Astrocyte of the cerebellum (primary cell): ENCODE measurements at regions not wholly inside any gene's neighbourhood (a gene's known extent, or its start where the extent isn't known, plus 50 kb on each side); places are given as distances from the start of the nearest gene placed in this dataset.
A peak's percentile ranks its signal among the peaks of the same experiment; 100 is the strongest.
"Not testable (repeated sequence)": the region's sequence is repeated elsewhere in the genome, so short reads cannot be mapped to it uniquely, and the experiment has no call there.

Experiments used
- DNase-seq: peaks from one replicate; pipeline ENCODE4 v3.0.0-alpha.2; 2011; ENCODE audit warnings: low read depth
- H3K4me3 ChIP-seq: 2 replicates; pipeline ENCODE4 v1.5.1; 2011; ENCODE audit warnings: mild to moderate bottlenecking, low read depth, low read length, moderate library complexity
- in situ Hi-C: cut with HindIII; loops from 2 replicates; pipeline ENCODE4 v1.10.0; 2017; ENCODE audit warnings: low sequenced_read_pairs
- TF ChIP-seq, protein P1 (sequence below): IDR thresholded peaks from 2 replicates; pipeline ENCODE4 v1.5.1; 2012; ENCODE audit warnings: low read length, low read depth, moderate library complexity, mild to moderate bottlenecking; ENCODE audit errors: missing control alignments

DNA sequence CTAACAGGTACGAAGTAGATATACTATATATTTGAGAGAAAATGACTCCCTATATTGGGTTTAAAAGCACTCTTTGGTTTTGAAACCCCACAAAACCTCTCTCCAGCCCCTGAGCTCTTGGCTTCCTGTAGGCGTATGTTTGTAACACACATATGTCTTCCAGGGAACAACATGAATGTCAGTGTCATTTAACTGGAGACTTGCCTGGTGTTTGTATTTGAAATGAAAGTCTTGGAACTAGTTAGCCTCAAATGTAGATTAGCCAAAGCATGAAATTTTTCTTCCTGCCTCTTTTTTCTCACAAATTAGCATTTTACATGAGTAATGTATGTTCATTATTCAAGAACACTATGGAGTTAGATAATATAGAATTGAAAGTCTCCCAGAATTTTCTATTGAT is 411.8 kb upstream of the ASIC2 start:
- H3K4me3 ChIP-seq, result no peak overlapping the region
- TF ChIP-seq, protein P1, sequence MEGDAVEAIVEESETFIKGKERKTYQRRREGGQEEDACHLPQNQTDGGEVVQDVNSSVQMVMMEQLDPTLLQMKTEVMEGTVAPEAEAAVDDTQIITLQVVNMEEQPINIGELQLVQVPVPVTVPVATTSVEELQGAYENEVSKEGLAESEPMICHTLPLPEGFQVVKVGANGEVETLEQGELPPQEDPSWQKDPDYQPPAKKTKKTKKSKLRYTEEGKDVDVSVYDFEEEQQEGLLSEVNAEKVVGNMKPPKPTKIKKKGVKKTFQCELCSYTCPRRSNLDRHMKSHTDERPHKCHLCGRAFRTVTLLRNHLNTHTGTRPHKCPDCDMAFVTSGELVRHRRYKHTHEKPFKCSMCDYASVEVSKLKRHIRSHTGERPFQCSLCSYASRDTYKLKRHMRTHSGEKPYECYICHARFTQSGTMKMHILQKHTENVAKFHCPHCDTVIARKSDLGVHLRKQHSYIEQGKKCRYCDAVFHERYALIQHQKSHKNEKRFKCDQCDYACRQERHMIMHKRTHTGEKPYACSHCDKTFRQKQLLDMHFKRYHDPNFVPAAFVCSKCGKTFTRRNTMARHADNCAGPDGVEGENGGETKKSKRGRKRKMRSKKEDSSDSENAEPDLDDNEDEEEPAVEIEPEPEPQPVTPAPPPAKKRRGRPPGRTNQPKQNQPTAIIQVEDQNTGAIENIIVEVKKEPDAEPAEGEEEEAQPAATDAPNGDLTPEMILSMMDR, result no peak
- in situ Hi-C loops, result no loop called here
- DNase-seq, result no peak

DNA sequence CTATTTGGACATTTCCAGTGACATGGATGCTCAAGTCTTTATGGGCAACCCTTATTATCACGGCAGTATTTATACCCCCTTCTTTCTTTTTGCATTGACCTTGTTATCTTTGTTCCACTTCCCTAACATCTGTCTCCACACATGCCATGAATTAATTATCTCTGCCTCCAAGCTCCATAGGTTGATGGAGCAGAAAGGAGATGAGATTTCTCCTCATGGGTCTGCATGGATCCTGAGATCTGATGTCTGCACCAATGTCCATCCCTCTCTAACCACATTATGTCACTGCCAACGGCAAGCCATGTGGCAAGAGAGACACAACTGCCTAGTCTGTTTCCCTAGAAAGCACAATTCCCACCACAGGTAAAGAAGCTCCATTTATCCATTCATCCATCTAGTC is 416.8 kb upstream of the ASIC2 start:
- no peak overlapping the region for H3K4me3 ChIP-seq
- in situ Hi-C loops, result no loop called here
- DNase-seq, result no peak
- TF ChIP-seq, protein P1, result no peak

DNA sequence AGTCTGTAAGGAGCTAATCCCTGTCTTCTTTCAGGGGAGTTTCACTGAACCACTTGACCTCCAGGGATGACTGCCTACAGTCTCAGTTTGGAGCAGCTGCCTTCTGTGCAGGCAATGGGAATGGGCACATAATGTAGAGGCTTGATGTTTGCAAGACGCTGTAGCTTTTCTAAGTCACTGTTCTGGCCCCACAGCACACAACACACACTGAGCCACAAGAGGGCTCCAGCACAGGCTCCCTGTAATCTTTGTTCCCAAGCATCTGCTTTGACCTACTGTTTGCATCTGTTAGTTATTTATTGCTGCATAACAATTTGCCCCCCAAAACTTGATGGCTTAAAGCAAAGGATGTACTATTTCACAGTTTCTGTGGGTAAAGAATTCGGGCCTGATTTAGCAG is 419.0 kb upstream of the ASIC2 start:
- TF ChIP-seq, protein P1, result no peak
- no peak for DNase-seq
- no peak overlapping the region for H3K4me3 ChIP-seq
- in situ Hi-C loops, result no loop called here

DNA sequence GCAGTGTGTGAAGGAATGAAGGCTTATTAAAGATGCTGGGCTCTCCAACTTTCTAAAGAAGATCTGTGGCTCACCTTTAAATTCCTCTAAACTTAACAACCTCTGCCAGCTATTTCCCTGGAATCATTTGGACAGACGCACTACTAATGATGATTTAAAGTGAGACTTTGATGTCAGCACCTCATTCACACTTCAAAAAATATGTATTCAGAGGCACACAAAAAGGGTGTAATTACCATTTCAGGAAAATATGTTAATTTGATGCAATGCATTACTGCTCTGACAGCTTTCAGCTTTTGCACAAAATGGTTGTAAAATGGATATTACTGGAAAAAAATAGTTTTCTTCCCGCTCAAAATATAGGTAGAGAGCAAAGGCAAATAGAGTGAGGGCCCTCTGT is 423.9 kb upstream of the ASIC2 start:
- in situ Hi-C loops, result no loop called here
- TF ChIP-seq, protein P1, result no peak
- no peak for DNase-seq
- H3K4me3 ChIP-seq, result no peak overlapping the region

DNA sequence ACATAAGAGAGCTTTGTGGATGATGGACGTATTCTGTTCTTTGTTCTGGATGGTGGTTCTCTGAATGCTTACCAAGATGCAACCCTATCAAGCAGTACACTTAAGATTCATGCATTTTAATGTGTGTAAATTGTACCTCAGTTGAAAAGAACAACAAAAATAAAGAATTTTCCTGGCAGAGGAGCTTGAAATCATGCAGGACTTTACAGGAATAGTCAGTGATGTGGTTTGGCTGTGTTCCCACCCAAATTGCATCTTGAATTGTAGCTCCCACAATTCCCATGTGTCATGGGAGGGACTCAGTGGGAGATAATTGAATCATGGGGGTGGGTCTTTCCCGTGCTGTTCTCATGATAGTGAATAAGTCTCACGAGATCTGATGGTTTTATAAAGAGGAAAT is 430.6 kb upstream of the ASIC2 start:
- H3K4me3 ChIP-seq, in situ Hi-C loops, DNase-seq: not testable (repeated sequence)

DNA sequence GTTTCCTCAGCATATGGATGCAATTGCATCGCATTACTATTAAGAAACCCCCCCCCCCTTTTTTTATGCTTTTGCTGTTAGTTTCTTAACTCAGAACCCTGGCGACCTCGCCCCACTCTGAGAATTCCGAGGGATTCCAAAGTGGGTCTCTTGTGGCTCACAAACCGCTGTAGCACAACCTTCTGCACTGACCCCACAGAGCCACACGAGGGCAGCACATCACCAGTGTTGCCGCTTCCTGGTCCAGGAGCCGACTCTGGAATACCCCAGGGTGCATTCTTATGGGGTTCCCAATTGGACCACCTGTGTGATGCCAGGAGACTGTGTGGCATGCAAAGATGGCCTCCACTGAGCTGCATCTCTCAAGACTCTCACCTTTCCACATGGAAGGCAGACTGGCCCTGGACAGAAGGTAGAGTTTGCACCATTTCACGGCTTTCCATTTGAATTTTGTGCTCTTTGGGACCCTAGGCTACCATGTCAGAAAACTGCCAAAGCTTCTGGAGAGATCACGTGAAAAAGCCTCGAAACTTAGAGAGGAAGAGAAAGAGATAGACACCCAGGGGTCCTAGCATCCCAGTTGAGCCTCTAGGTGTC is 432.7 kb upstream of the ASIC2 start:
- TF ChIP-seq, protein P1, result peak; percentile 61
- H3K4me3 ChIP-seq, result no peak overlapping the region
- in situ Hi-C loops, result no loop called here
- DNase-seq, result no peak

DNA sequence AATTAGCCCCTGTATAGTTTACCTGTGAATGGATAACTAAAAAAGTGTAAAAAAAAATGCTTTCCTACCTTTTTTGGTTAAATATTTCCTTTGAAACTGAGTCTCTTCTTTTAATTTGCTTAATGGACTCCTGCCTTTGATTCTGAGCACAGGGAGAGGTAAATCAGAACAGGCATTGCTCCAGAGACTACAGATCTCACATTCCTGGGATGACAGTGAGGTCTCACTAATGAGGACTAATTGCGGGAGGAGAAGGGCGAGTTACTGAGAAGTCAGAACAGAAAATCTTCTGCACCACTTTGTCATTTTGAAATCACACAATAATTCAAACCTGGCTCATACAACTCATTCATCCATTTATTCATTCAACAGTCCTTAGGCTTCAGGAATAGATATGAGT is 437.0 kb upstream of the ASIC2 start:
- in situ Hi-C loops, result no loop called here
- H3K4me3 ChIP-seq, result no peak overlapping the region
- no peak for DNase-seq
- TF ChIP-seq, protein P1, result no peak
